H1 (cell line): ENCODE measurements at regions not wholly inside any gene's neighbourhood (a gene's known extent, or its start where the extent isn't known, plus 50 kb on each side); places are given as distances from the start of the nearest gene placed in this dataset.

Experiments
- KDM4A ChIP-seq: IDR thresholded peaks from one replicate; pipeline ENCODE4 v1.7.1; 2012; ENCODE audit warnings: low read depth, mild to moderate bottlenecking, moderate library complexity, low read length, inconsistent platforms; ENCODE audit not compliant: severe bottlenecking
- RFX5 ChIP-seq: IDR thresholded peaks from 2 replicates; pipeline ENCODE4 v1.6.1; 2011; ENCODE audit warnings: low read depth, low read length, improper control_type of control experiment, borderline replicate concordance
- RXRA ChIP-seq: IDR thresholded peaks from 2 replicates; pipeline ENCODE4 v1.6.1; 2011; ENCODE audit warnings: low read depth, mild to moderate bottlenecking, low read length, moderate library complexity; ENCODE audit not compliant: insufficient read depth
- SP2 ChIP-seq: IDR thresholded peaks from 2 replicates; pipeline ENCODE4 v1.6.1; 2012; ENCODE audit warnings: mild to moderate bottlenecking, low read length, inconsistent platforms
- TBP ChIP-seq: IDR thresholded peaks from 2 replicates; pipeline ENCODE4 v1.6.1; 2011; ENCODE audit warnings: low read depth, low read length, improper control_type of control experiment
- TF ChIP-seq, protein P1 (sequence below): fragments of 300-600 bp; sonication (generic); IDR thresholded peaks from 2 replicates; pipeline ENCODE4 v1.7.1; 2012; ENCODE audit warnings: low read length, moderate library complexity, mild to moderate bottlenecking, inconsistent platforms; ENCODE audit not compliant: insufficient replicate concordance

DNA sequence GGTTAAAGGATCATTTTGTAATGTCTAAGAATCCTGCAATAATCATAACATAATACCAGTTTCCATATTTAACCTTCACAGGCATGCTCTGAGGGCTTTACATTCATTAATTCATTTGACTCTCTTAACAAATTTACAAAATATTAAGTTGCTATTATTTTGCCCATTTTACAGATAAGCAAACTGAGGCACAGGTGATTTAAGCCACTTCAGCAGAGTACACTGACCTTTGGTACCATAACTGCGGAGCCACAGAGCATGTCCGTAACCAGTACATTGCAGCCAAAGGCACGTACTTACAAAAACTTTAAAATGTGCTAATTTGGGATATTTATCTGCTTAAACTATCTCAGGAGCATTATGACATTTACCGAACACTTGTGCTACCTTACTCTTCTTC, 169.4 kb upstream of the MYO16 start (continued):
- TF ChIP-seq, protein P1, sequence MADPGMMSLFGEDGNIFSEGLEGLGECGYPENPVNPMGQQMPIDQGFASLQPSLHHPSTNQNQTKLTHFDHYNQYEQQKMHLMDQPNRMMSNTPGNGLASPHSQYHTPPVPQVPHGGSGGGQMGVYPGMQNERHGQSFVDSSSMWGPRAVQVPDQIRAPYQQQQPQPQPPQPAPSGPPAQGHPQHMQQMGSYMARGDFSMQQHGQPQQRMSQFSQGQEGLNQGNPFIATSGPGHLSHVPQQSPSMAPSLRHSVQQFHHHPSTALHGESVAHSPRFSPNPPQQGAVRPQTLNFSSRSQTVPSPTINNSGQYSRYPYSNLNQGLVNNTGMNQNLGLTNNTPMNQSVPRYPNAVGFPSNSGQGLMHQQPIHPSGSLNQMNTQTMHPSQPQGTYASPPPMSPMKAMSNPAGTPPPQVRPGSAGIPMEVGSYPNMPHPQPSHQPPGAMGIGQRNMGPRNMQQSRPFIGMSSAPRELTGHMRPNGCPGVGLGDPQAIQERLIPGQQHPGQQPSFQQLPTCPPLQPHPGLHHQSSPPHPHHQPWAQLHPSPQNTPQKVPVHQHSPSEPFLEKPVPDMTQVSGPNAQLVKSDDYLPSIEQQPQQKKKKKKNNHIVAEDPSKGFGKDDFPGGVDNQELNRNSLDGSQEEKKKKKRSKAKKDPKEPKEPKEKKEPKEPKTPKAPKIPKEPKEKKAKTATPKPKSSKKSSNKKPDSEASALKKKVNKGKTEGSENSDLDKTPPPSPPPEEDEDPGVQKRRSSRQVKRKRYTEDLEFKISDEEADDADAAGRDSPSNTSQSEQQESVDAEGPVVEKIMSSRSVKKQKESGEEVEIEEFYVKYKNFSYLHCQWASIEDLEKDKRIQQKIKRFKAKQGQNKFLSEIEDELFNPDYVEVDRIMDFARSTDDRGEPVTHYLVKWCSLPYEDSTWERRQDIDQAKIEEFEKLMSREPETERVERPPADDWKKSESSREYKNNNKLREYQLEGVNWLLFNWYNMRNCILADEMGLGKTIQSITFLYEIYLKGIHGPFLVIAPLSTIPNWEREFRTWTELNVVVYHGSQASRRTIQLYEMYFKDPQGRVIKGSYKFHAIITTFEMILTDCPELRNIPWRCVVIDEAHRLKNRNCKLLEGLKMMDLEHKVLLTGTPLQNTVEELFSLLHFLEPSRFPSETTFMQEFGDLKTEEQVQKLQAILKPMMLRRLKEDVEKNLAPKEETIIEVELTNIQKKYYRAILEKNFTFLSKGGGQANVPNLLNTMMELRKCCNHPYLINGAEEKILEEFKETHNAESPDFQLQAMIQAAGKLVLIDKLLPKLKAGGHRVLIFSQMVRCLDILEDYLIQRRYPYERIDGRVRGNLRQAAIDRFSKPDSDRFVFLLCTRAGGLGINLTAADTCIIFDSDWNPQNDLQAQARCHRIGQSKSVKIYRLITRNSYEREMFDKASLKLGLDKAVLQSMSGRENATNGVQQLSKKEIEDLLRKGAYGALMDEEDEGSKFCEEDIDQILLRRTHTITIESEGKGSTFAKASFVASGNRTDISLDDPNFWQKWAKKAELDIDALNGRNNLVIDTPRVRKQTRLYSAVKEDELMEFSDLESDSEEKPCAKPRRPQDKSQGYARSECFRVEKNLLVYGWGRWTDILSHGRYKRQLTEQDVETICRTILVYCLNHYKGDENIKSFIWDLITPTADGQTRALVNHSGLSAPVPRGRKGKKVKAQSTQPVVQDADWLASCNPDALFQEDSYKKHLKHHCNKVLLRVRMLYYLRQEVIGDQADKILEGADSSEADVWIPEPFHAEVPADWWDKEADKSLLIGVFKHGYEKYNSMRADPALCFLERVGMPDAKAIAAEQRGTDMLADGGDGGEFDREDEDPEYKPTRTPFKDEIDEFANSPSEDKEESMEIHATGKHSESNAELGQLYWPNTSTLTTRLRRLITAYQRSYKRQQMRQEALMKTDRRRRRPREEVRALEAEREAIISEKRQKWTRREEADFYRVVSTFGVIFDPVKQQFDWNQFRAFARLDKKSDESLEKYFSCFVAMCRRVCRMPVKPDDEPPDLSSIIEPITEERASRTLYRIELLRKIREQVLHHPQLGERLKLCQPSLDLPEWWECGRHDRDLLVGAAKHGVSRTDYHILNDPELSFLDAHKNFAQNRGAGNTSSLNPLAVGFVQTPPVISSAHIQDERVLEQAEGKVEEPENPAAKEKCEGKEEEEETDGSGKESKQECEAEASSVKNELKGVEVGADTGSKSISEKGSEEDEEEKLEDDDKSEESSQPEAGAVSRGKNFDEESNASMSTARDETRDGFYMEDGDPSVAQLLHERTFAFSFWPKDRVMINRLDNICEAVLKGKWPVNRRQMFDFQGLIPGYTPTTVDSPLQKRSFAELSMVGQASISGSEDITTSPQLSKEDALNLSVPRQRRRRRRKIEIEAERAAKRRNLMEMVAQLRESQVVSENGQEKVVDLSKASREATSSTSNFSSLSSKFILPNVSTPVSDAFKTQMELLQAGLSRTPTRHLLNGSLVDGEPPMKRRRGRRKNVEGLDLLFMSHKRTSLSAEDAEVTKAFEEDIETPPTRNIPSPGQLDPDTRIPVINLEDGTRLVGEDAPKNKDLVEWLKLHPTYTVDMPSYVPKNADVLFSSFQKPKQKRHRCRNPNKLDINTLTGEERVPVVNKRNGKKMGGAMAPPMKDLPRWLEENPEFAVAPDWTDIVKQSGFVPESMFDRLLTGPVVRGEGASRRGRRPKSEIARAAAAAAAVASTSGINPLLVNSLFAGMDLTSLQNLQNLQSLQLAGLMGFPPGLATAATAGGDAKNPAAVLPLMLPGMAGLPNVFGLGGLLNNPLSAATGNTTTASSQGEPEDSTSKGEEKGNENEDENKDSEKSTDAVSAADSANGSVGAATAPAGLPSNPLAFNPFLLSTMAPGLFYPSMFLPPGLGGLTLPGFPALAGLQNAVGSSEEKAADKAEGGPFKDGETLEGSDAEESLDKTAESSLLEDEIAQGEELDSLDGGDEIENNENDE: no peak
- TF ChIP-seq KDM4A (no peak), RFX5 (no peak), RXRA (no peak), SP2 (no peak), TBP (no peak)
